Left ventricle myocardium superior (tissue), 1 donor: ENCODE measurements at regions not wholly inside any gene's neighbourhood (a gene's known extent, or its start where the extent isn't known, plus 50 kb on each side); places are given as distances from the start of the nearest gene placed in this dataset.

Experiments
- ATAC-seq: fragments of 200-7000 bp; cut with Tn5 transposase; one replicate; pipeline ENCODE4 v1.9.1; 2020; ENCODE audit warnings: mild to moderate bottlenecking, moderate library complexity
- DNase-seq: peaks from one replicate; pipeline ENCODE4 v3.0.0-alpha.2; 2020
- intact Hi-C: fragments of 100-400 bp; cut with micrococcal nuclease; formaldehyde crosslinking; loops from one replicate; pipeline ENCODE4 v1.11.0; 2022
- donor health status: DM: no; HTN: yes; CAD: no; lungs with severe emphysema.

DNA sequence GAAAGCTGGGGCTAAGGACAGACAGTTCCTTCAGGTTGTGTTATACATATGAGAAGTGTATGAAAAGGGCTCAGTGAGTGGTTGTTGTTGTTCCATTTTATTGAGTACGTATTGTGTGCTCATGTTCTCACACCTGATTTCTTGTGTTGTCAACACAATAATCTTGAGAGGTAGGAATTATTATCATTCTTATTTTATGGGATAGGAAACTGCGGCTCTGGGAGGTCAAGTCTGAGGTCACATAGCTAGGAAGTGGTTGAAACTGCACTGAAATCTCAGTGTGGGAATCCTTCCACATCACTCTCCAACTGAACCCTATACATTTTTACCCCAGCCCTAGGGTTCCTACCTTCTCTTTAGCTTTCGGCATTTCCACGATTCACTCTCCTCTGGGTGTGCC lies 124.2 kb upstream of the CXCR4 start:
- DNase-seq, result no peak
- ATAC-seq, result no peak
- intact Hi-C loops, result no loop called here

DNA sequence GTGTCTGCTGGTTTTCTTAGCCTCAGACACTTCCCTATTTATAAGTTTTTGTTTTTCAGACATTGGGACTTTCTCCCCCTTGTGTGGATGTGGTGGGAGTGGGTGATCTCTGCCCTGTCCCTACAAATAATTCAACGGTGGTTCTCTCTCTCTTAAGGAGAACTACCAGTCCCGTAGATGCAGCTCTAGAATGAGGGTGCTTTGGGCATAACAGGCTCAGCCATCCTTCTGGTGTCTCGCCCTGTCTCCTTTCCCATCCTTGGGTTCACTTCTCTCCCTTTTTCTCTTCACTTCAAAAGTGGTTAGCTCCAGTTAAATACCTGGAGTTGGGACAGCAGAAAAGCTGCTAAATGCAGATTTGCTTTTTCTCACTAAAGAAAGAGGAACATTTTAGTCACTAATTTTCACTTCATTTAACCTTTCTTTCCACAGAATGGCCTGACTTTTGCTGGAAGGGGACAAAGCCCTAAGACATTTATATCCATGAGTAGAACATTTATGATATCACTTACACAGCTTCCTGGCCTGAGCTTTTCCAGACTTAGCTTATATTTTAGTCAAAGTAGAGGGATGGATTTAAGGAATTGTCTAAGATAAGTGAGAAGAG lies 121.2 kb upstream of the CXCR4 start:
- intact Hi-C loops, result no loop called here
- no peak for DNase-seq
- ATAC-seq, result no peak

GRCh38 chr2:136238286-136239078 lies 120.5 kb upstream of the CXCR4 start:
- DNase-seq, result no peak
- intact Hi-C loops, result no loop called here
- peak; percentile 65 for ATAC-seq

- ATAC-seq (peak; percentile 37), DNase-seq (no peak)
- intact Hi-C loops, result no loop called here
Measured at GRCh38 chr2:136236019-136236418, 118.1 kb upstream of the CXCR4 start.

GRCh38 chr2:136235546-136235945 lies 117.6 kb upstream of the CXCR4 start:
- ATAC-seq, result peak; percentile 36
- no peak for DNase-seq
- intact Hi-C loops, result no loop called here

- intact Hi-C loops, result no loop called here
- ATAC-seq, result no peak
Measured at GRCh38 chr2:136234261-136234660, 116.3 kb upstream of the CXCR4 start.

DNA sequence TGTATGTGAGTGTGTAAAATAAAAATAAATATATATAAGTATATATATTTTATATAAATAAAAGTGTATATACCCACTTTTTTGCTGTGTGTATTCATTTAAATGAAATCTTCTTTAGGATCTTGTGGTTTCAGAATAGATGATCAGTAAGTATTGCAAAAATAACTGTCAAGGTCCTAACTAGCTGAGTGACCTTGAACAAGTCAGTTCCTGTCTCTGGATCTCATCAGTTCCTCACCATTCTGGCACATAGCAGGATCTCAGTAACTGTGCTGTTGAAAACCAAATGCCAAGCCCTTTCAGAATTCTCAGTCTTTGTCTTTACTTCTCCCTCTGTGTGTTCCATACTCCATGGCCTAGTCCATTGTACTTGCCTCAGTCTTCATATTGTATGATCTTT lies 115.3 kb upstream of the CXCR4 start:
- intact Hi-C loops, result no loop called here
- DNase-seq (no peak), ATAC-seq (no peak)

More at GRCh38 chr2:136234261-136234660, 116.3 kb upstream of the CXCR4 start:
- DNase-seq, result no peak

DNA sequence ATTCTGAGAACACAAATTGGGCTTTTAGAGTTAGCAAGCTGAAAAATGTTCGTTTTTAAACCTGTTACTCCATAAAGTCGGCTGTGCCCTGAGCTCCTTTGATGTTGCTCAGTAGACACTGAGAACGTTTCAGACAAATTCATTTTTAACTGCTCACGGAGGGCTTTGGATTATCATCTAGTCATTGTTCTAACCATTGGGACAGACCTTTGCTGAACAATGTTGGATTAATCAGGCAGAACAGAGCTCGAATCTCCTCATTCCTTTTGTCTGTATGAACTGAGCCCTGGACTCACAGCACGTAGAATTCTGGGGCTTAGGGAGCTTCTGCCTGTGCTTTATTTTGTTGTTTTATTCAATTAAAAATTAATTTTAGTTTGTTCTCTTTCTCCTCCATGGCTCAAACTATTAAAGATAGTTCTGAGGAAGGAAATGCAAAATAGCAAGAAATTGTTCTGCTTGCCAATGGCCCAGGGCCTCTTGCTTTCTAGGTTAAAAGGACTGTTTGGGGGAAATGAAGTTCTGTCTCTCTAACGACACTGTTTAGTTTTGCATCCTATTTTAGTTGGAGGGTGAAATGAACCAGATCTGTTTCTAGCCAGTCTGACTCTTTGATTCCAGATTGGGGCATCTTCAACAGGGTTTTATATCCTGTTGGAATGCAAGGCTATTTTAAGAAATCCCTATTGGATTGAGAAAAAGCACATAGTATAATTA lies 114.7 kb upstream of the CXCR4 start:
- no peak for ATAC-seq
- intact Hi-C loops, result no loop called here
- DNase-seq, result no peak

DNA sequence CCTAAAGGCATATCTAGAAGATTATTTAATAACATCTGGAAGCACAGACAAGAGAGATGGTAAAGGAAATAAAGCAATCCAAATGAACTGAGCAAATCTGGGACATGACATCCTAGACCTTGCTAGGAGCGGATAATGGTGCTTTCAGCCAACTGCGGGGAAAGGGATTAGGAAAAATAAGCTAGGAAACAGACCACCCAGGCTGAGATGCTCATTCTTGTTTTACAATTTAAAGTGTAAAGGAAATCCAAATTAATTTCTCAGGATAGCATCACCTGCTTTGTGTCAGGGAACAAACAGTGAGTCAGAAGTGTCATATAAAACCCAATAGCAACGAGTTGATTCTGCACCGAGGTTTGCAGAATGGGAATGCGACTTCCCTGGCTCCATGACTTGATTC lies 112.5 kb upstream of the CXCR4 start:
- intact Hi-C loops, result no loop called here
- DNase-seq, result no peak
- ATAC-seq, result no peak

GRCh38 chr2:136226903-136227302 lies 109.0 kb upstream of the CXCR4 start:
- intact Hi-C loops, result no loop called here
- DNase-seq (no peak), ATAC-seq (no peak)

GRCh38 chr2:136225950-136226835 lies 108.2 kb upstream of the CXCR4 start:
- ATAC-seq (no peak), DNase-seq (no peak)
- intact Hi-C loops, result no loop called here

DNA sequence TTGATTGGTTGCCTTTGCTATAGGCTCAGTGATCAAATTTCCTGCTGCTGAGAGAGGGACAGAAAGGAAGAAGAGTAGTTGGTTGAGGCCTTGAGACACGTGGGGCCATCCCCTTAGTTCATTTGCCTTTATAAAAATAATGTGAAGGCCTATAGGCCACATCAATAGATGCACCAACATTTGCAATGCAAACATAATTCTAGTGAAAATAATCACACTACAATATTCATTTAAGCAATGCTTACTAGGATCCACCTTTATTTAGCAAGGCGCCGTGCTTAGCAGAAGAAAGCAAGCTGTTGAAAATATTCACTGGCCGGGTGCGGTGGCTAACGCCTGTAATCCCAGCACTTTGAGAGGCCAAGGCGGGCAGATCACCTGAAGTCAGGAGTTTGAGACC lies 105.3 kb upstream of the CXCR4 start:
- no peak for ATAC-seq
- DNase-seq, result no peak
- intact Hi-C loops, result no loop called here

DNA sequence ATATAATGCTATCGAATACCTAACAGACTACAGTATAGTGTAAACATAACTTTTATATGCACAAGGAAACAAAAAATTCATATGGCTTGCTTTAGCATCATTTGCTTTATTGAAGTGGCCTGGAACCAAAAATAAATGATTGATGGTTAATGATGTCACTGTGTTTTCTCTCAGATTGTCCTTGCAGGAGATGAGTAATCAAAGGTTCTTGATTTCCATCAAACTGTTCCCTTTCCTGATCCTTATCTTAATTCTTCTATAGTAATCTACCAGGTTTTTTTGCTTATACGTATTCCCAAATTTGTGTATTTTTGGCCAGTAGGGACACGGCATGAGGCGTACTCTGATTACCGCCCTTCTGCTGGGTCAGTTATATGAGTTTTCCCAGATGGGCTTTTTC lies 104.9 kb upstream of the CXCR4 start:
- ATAC-seq, result no peak
- intact Hi-C loops, result no loop called here
- no peak for DNase-seq

- intact Hi-C loops, result no loop called here
- DNase-seq, result no peak
- ATAC-seq, result no peak
Measured at GRCh38 chr2:136221026-136221425, 103.1 kb upstream of the CXCR4 start.

GRCh38 chr2:136219963-136220362 lies 102.0 kb upstream of the CXCR4 start:
- intact Hi-C loops, result no loop called here
- ATAC-seq (no peak), DNase-seq (no peak)

DNA sequence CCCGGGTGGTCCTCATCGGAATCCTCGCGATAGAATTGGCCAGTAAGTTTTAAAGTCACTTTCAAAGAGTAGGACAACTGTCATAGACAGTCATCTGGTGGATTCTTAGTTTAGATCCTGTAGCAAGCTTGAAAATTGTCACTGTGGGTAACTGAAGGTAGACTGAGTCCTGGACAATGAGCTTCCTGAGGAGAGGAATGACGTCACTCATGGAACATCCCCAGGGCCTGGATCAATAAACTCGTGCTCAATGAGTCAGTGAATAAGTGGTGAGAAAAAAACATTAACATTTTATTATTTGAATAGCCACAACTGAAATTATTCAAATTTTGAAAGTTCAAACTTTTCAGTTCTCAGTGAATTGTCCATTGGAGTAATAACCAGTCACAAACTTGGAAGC lies 101.4 kb upstream of the CXCR4 start:
- intact Hi-C loops, result no loop called here
- DNase-seq (no peak), ATAC-seq (no peak)

- no peak for DNase-seq
- no peak for ATAC-seq
- intact Hi-C loops, result no loop called here
Measured at GRCh38 chr2:136217996-136218395, 100.0 kb upstream of the CXCR4 start.

- intact Hi-C loops, result no loop called here
Measured at GRCh38 chr2:136215908-136216472, 98.0 kb upstream of the CXCR4 start.

DNA sequence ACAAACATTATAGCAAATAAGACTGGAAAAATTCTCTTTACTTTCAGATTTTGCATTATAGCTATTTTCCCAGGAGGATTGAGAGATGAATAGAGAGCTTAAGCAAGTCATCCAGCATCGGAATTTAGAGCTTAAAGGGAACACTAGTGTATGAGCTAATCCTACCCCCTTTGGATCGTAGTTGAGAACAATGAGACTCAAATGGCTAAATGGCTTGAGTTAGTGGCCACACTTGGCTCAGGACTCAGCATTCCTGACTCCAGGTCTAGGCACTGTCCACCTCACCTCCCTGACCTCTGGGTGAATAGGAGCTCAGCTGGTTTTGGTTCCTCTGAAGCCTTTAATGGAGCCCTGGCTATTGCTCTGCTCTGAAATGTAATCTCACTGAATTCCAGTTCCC lies 97.5 kb upstream of the CXCR4 start:
- ATAC-seq (no peak), DNase-seq (no peak)
- intact Hi-C loops, result no loop called here

More at GRCh38 chr2:136215908-136216472, 98.0 kb upstream of the CXCR4 start:
- DNase-seq (no peak), ATAC-seq (no peak)
